Peyer's patch (tissue), 4 donors: ENCODE measurements at regions not wholly inside any gene's neighbourhood (a gene's known extent, or its start where the extent isn't known, plus 50 kb on each side); places are given as distances from the start of the nearest gene placed in this dataset.

Source experiments
- DNase-seq, 3 donors: peaks; one replicate each; pipeline ENCODE4 v3.0.0-alpha.2; 2017 to 2019
- H3K27ac ChIP-seq, 4 donors: fragments of 200-600 bp; sonication (generic); one replicate each; pipeline ENCODE4 v1.5.1; 2016 to 2019
- H3K27me3 ChIP-seq, 2 donors: fragments of 200-600 bp; sonication (generic); one replicate each; pipeline ENCODE4 v1.5.1; 2019
- H3K36me3 ChIP-seq, 3 donors: fragments of 200-600 bp; sonication (generic); one replicate each; pipeline ENCODE4 v1.5.1; 2016 to 2019
- H3K4me1 ChIP-seq, 4 donors: fragments of 200-600 bp; sonication (generic); one replicate each; pipeline ENCODE4 v1.5.1; 2016 to 2019
- H3K4me3 ChIP-seq, 4 donors: fragments of 200-600 bp; sonication (generic); 1 replicate in 3 of 4; 2 replicates in 1 of 4; pipeline ENCODE4 v1.5.1; 2016 to 2019; ENCODE audit warnings: mild to moderate bottlenecking in 1 of 4
- H3K9me3 ChIP-seq, 4 donors: fragments of 200-600 bp; sonication (generic); one replicate each; pipeline ENCODE4 v1.5.1; 2016 to 2019; ENCODE audit warnings: mild to moderate bottlenecking in 1 of 4
- POLR2A ChIP-seq, 2 donors: fragments of 450-650 bp; IDR thresholded peaks; one replicate each; pipeline ENCODE4 v1.5.1; 2017; ENCODE audit warnings: antibody characterized with exemption in 2 of 2, mild to moderate bottlenecking in 2 of 2, moderate library complexity in 2 of 2
- TF ChIP-seq, protein P1 (sequence below), 6 experiments: fragments of 450-650 bp in 4 of 6; fragments of 200-600 bp in 2 of 6; sonication (generic) in 1 of 6; IDR thresholded peaks; one replicate each; pipeline ENCODE4 v1.5.1; 2017 to 2019; ENCODE audit warnings: antibody characterized with exemption in 6 of 6, mild to moderate bottlenecking in 3 of 6, moderate library complexity in 1 of 6

DNA sequence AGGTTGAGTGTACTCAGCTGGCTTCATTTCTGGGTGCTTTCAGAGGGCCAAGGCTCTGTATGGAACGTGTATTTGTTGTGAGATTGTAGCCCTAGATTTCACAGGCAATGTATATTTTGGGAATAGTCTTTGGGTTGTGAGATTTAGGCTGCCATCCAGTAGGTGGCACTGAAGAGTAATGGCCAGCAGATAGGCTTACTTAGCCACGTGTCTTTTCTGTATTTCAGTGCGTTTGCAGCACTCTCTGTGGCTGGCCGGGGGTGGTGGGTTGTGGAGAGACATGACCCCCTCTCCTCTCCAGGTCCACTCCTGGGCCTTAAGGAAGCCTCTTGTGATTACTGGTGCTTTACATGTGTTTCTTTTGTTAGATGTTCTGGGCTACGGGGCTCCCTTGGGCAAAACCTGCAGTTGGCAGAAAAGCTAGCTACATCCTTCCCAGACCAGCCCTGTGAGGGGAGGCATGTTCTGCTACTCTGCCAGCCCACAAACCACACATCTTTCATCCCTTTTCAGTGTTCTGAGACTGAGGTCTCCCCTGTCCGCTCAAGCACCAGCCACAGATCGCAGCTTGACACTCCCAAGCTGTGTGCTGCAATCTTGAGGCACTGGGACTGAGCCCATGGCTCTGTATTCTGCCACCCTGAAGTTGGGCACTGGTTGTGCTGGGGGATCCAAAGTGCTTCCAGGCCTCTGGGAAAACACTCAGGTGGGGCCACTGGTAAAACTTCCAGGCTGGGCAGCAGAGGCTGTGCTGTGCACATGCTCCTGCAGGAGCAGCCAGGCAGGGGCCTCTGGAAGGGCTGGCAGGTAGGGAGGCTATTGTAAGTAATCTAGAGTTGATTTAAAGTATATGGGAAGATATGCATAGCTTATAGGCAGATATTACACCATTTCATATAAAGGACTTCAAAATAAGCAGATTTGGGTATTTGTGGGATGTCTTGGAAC, 1096.8 kb upstream of the PCDH20 start:
- H3K27me3 ChIP-seq: no peaks in the 10 kb centered on the region
- peak in 1 of 3 donors; percentile 32 for DNase-seq
- H3K27ac ChIP-seq: no peak overlapping the region
- no peaks in the 10 kb centered on the region for H3K4me1 ChIP-seq
- TF ChIP-seq, protein P1, sequence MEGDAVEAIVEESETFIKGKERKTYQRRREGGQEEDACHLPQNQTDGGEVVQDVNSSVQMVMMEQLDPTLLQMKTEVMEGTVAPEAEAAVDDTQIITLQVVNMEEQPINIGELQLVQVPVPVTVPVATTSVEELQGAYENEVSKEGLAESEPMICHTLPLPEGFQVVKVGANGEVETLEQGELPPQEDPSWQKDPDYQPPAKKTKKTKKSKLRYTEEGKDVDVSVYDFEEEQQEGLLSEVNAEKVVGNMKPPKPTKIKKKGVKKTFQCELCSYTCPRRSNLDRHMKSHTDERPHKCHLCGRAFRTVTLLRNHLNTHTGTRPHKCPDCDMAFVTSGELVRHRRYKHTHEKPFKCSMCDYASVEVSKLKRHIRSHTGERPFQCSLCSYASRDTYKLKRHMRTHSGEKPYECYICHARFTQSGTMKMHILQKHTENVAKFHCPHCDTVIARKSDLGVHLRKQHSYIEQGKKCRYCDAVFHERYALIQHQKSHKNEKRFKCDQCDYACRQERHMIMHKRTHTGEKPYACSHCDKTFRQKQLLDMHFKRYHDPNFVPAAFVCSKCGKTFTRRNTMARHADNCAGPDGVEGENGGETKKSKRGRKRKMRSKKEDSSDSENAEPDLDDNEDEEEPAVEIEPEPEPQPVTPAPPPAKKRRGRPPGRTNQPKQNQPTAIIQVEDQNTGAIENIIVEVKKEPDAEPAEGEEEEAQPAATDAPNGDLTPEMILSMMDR (IDR thresholded peaks at IDR 0.05): peak in 3 of 6 experiments; percentile 2 to 24 (median 12)
- no peak for TF ChIP-seq POLR2A (IDR thresholded peaks at IDR 0.05)
- H3K36me3 ChIP-seq: no peaks in the 10 kb centered on the region
- H3K9me3 ChIP-seq: no peaks in the 10 kb centered on the region
- H3K4me3 ChIP-seq: no peak overlapping the region

DNA sequence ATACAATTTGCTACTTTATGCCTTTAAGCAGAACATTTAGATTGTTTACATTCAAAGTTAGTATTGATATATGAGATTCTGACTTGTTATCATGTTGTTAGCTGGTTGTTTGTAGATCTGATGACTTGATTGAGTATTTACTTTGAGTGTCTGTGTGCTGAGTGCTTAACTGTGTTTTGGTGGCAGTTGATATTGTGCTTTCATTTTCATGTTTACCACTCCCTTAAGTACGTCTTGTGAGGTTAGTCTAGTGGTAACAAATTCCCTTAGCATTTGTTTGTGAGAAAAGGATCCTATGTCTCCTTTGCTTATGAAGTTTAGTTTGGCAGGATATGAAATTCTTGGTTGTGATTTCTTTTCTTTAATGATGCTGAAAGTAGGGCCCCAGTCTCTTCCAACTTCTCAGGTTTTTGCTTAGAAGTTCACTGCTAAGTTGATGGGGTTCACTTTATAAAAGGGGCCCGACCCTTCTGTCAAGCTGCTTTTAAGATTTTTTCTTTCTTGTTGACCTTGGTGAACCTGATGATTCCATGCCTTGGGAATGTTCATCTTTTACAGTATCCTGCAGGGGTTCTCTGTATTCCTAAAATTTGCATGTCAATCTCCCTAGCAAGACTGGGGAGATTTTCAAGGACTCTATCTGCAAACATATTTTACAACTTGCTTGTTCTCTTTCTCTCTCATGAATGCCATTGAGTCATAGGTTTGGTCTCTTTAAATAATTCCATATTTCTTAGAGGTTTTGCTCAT, 1095.4 kb upstream of the PCDH20 start:
- Histone ChIP-seq H3K4me3 (no peak overlapping the region), H3K36me3 (no peaks in the 10 kb centered on the region), H3K9me3 (no peaks in the 10 kb centered on the region), H3K27me3 (no peaks in the 10 kb centered on the region), H3K27ac (no peak overlapping the region), H3K4me1 (no peaks in the 10 kb centered on the region)
- DNase-seq: no peak
- TF ChIP-seq POLR2A (IDR thresholded peaks at IDR 0.05): no peak
- TF ChIP-seq, protein P1 (IDR thresholded peaks at IDR 0.05): no peak

DNA sequence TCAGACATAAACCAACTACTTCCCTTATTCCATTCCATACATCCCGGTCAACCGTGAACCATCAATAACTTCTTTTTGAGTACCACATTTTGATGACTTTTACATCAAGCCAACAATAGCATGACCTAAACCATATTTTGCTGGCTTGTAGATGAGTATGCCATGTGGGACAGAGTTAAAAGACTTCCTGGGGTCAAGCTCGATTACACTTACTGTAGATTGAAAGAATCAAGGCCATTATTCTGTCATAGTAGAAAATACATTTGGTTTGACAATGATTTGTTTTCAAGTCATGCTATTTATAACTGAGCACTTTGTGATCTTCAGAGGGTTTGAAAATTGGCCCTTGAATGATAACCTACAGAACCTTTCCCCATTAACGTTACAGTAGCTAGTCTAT, 1086.9 kb upstream of the PCDH20 start:
- DNase-seq: no peak
- TF ChIP-seq, protein P1 (IDR thresholded peaks at IDR 0.05): no peak
- TF ChIP-seq POLR2A (IDR thresholded peaks at IDR 0.05): no peak
- Histone ChIP-seq H3K27ac (no peak overlapping the region), H3K9me3 (no peaks in the 10 kb centered on the region), H3K36me3 (no peaks in the 10 kb centered on the region), H3K4me3 (no peak overlapping the region), H3K4me1 (no peaks in the 10 kb centered on the region), H3K27me3 (no peaks in the 10 kb centered on the region)

DNA sequence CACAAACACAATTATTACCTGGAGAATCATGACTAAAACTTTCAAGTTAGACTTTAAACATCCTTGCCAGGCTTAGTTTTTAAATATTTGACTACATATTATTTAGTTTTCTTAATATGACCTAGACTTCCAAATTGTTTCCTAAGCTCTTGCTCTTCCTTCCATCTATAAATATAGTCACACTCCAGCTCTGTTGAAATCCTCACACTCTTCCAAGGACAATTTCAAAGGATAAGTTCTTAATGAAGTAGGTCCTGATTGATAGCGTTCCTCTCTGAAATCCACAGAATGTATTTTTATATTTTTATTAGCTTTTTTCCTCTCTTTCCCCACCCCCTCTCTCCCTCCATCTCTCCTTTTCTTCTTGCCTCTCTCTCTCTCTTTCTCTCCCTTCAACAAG, 1074.1 kb upstream of the PCDH20 start:
- Histone ChIP-seq H3K9me3 (no peaks in the 10 kb centered on the region), H3K27ac (no peak overlapping the region), H3K36me3 (no peaks in the 10 kb centered on the region), H3K4me3 (no peak overlapping the region), H3K4me1 (no peaks in the 10 kb centered on the region), H3K27me3 (no peaks in the 10 kb centered on the region)
- TF ChIP-seq POLR2A (IDR thresholded peaks at IDR 0.05): no peak
- TF ChIP-seq, protein P1 (IDR thresholded peaks at IDR 0.05): no peak
- no peak for DNase-seq

DNA sequence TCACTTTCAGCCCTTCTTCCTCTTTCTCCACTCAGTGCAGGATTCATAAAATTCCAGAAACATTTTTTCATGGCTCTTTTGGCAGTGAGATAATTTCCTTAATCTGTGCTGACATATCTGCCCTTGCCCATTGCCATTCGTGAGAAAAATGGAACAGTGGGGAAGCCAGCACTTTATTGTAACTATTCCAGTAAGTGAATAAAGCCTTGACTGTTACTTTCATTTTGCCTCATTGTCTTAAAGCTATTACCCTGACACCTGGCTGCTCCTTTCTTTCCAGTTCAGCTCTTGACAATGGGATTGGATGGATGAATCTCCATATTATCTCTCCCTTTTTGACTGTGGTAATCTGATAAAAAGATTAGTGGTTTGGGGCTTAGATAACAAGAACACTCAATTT, 1068.1 kb upstream of the PCDH20 start:
- Histone ChIP-seq H3K27me3 (no peaks in the 10 kb centered on the region), H3K4me1 (no peaks in the 10 kb centered on the region), H3K4me3 (no peak overlapping the region), H3K27ac (no peak overlapping the region), H3K36me3 (no peaks in the 10 kb centered on the region), H3K9me3 (no peaks in the 10 kb centered on the region)
- no peak for DNase-seq
- TF ChIP-seq POLR2A (IDR thresholded peaks at IDR 0.05): no peak
- TF ChIP-seq, protein P1 (IDR thresholded peaks at IDR 0.05): no peak
